ENCODE measurements at regions not wholly inside any gene's neighbourhood (a gene's known extent, or its start where the extent isn't known, plus 50 kb on each side); places are given as distances from the start of the nearest gene placed in this dataset.
A peak's percentile ranks its signal among the peaks of the same experiment; 100 is the strongest.
"Not testable (repeated sequence)": the region's sequence is repeated elsewhere in the genome, so short reads cannot be mapped to it uniquely, and the experiment has no call there.

- DNase-seq: peak in 1 of 2 experiments; percentile 15
Measured at GRCh38 chr11:7143908-7144307, 55.1 kb downstream of the RBMXL2 start.

- DNase-seq: not testable (repeated sequence)
Measured at GRCh38 chr11:7150104-7150503, 61.3 kb downstream of the RBMXL2 start.

- peak in 1 of 2 experiments; percentile 27 for DNase-seq
Measured at GRCh38 chr11:7154881-7155361, 66.1 kb downstream of the RBMXL2 start.

- DNase-seq: no peak
Measured at GRCh38 chr11:7160814-7161489, 72.2 kb downstream of the RBMXL2 start.

GRCh38 chr11:7165911-7166310 lies 77.1 kb downstream of the RBMXL2 start:
- no peak for DNase-seq

GRCh38 chr11:7167976-7168740 lies 79.4 kb downstream of the RBMXL2 start:
- DNase-seq: no peak

GRCh38 chr11:7168741-7168990 lies 79.9 kb downstream of the RBMXL2 start:
- DNase-seq: no peak

- DNase-seq: no peak
Measured at GRCh38 chr11:7170431-7170830, 81.3 kb upstream of the SYT9 start.

GRCh38 chr11:7175007-7175406 lies 76.7 kb upstream of the SYT9 start:
- no peak for DNase-seq

- DNase-seq: no peak
Measured at GRCh38 chr11:7186190-7186589, 65.5 kb upstream of the SYT9 start.

GRCh38 chr11:7186676-7187075 lies 65.0 kb upstream of the SYT9 start:
- DNase-seq: no peak

GRCh38 chr11:7192785-7193184 lies 58.9 kb upstream of the SYT9 start:
- not testable (repeated sequence) for DNase-seq

GRCh38 chr11:7196396-7197146 lies 55.1 kb upstream of the SYT9 start:
- no peak for DNase-seq

GRCh38 chr11:7197469-7197868 lies 54.2 kb upstream of the SYT9 start:
- no peak for DNase-seq

Data from cerebellar nuclear complex (tissue), 1 donor.